GM23248 (cell line): ENCODE measurements at regions not wholly inside any gene's neighbourhood (a gene's known extent, or its start where the extent isn't known, plus 50 kb on each side); places are given as distances from the start of the nearest gene placed in this dataset.

Experiments
- DNase-seq: peaks from one replicate; pipeline ENCODE4 v3.0.0-alpha.2; 2015
- H2AFZ ChIP-seq: fragments of 200-600 bp; sonication (generic); 2 replicates; pipeline ENCODE4 v1.6.1; 2016; ENCODE audit warnings: antibody characterized with exemption
- H3F3A ChIP-seq: fragments of 200-600 bp; sonication (generic); 2 replicates; pipeline ENCODE4 v1.6.1; 2016; ENCODE audit warnings: mild to moderate bottlenecking, antibody characterized with exemption, mixed run types; ENCODE audit not compliant: insufficient read depth
- H3K27ac ChIP-seq: fragments of 200-600 bp; sonication (generic); 2 replicates; pipeline ENCODE4 v1.5.1; 2016; ENCODE audit warnings: mild to moderate bottlenecking
- H3K27me3 ChIP-seq: fragments of 200-600 bp; sonication (generic); replicated peaks from 2 replicates; pipeline ENCODE4 v1.6.1; 2016; ENCODE audit warnings: mild to moderate bottlenecking; ENCODE audit not compliant: insufficient read depth
- H3K36me3 ChIP-seq: fragments of 200-600 bp; sonication (generic); 2 replicates; pipeline ENCODE4 v1.6.1; 2016; ENCODE audit warnings: low read depth, mild to moderate bottlenecking
- H3K4me1 ChIP-seq: fragments of 200-600 bp; sonication (generic); 2 replicates; pipeline ENCODE4 v1.6.1; 2016; ENCODE audit warnings: mild to moderate bottlenecking; ENCODE audit not compliant: insufficient read depth
- H3K4me2 ChIP-seq: fragments of 200-600 bp; sonication (generic); one replicate; pipeline ENCODE4 v1.6.1; 2016; ENCODE audit warnings: mild to moderate bottlenecking; ENCODE audit not compliant: unreplicated experiment
- H3K4me3 ChIP-seq: fragments of 200-600 bp; sonication (generic); 2 replicates; pipeline ENCODE4 v1.5.1; 2016; ENCODE audit warnings: mild to moderate bottlenecking
- H3K79me2 ChIP-seq: fragments of 200-600 bp; sonication (generic); 2 replicates; pipeline ENCODE4 v1.6.1; 2016; ENCODE audit warnings: mild to moderate bottlenecking; ENCODE audit not compliant: insufficient read depth
- H3K9ac ChIP-seq: fragments of 200-600 bp; sonication (generic); 2 replicates; pipeline ENCODE4 v1.6.1; 2016; ENCODE audit warnings: mild to moderate bottlenecking
- H3K9me2 ChIP-seq: fragments of 200-600 bp; sonication (generic); 2 replicates; pipeline ENCODE4 v1.6.1; 2016; ENCODE audit warnings: mixed run types, mild to moderate bottlenecking, moderate library complexity; ENCODE audit not compliant: insufficient read depth
- H3K9me3 ChIP-seq: fragments of 200-600 bp; sonication (generic); one replicate; pipeline ENCODE4 v1.6.1; 2017; ENCODE audit warnings: low read depth
- H4K20me1 ChIP-seq: fragments of 200-600 bp; sonication (generic); 2 replicates; pipeline ENCODE4 v1.6.0; 2016; ENCODE audit not compliant: insufficient read depth
- EZH2 ChIP-seq: fragments of 200-600 bp; sonication (generic); IDR thresholded peaks from 2 replicates; pipeline ENCODE4 v1.6.1; 2018; ENCODE audit warnings: antibody characterized with exemption, mild to moderate bottlenecking; ENCODE audit not compliant: insufficient read depth, poor library complexity, severe bottlenecking
- EZH2phosphoT487 ChIP-seq: fragments of 200-600 bp; sonication (generic); IDR thresholded peaks from 2 replicates; pipeline ENCODE4 v1.6.1; 2018; ENCODE audit warnings: antibody characterized with exemption, moderate library complexity, mild to moderate bottlenecking, low read depth; ENCODE audit not compliant: insufficient read depth
- WGBS, 2 experiments: methylation state at CpG; one replicate each; pipeline ENCODE4 v1.1.6; 2015 to 2017; ENCODE audit warnings: low lambda C conversion rate in 2 of 2, low coverage in 1 of 2; ENCODE audit errors: missing lambda C conversion rate in 2 of 2; 5-methylcytosine and 5-hydroxymethylcytosine counted together
- in situ Hi-C: fragments of 300-500 bp; cut with MboI; formaldehyde crosslinking; loops from 2 replicates; pipeline ENCODE4 v1.15.0; 2020

- H3K27ac ChIP-seq: peak overlapping the region; percentile 16
- H3K36me3 ChIP-seq: 0 out of 2 replicates have a peak, but pooled peaks cover 4% of the 10 kb centered on the region
- H3K27me3 ChIP-seq: no peaks in the 10 kb centered on the region
- H2AFZ ChIP-seq: peak overlapping the region; percentile 34
- 49 to 60% methylated on average over 5 of the region's 5 CpGs for WGBS, 2 experiments
- H3K4me3 ChIP-seq: no peak overlapping the region
- peak; percentile 39 for DNase-seq
- no peaks in the 10 kb centered on the region for H3K9me2 ChIP-seq
- H3K9me3 ChIP-seq: no peaks in the 10 kb centered on the region
- no peaks in the 10 kb centered on the region for H4K20me1 ChIP-seq
- in situ Hi-C loops: no loop called here
- H3K79me2 ChIP-seq: no peaks in the 10 kb centered on the region
- no peak for TF ChIP-seq EZH2
- TF ChIP-seq EZH2phosphoT487: no peak
- peak overlapping the region; percentile 2 for H3K4me2 ChIP-seq
- peaks cover 17% of the 10 kb centered on the region for H3F3A ChIP-seq
- no peak overlapping the region for H3K9ac ChIP-seq
- H3K4me1 ChIP-seq: peaks cover 28% of the 10 kb centered on the region
Observed at GRCh38 chr18:29171892-29172755, 995.2 kb upstream of the CDH2 start.

DNA sequence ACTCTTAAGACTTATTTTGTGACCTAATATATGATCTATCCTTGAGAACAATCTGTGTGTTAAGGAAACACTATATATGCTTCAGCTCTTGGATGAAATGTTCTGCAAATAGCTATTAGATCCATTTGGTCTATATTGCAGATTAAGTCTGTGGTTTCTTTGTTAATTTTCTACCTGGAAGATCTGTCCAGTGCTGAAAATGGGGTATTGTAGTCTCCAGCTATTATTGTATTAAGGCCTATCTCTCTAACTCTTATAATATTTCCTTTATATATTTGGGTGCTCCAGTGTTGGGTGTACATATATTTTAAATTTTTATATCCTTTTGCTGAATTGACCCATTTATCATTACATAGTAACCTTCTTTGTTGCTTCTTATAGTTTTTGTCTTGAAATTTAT is 992.7 kb upstream of the CDH2 start:
- H3F3A ChIP-seq: peaks cover 35% of the 10 kb centered on the region
- no peaks in the 10 kb centered on the region for H3K9me3 ChIP-seq
- in situ Hi-C loops: no loop called here
- no peak overlapping the region for H3K9ac ChIP-seq
- no peak overlapping the region for H3K4me2 ChIP-seq
- no peaks in the 10 kb centered on the region for H3K79me2 ChIP-seq
- 0 out of 2 replicates have a peak, but pooled peaks cover 7% of the 10 kb centered on the region for H3K36me3 ChIP-seq
- peaks cover 30% of the 10 kb centered on the region for H3K4me1 ChIP-seq
- H3K27ac ChIP-seq: no peak overlapping the region
- no peaks in the 10 kb centered on the region for H3K9me2 ChIP-seq
- DNase-seq: no peak
- H3K4me3 ChIP-seq: no peak overlapping the region
- TF ChIP-seq EZH2phosphoT487: no peak
- no peak for TF ChIP-seq EZH2
- H3K27me3 ChIP-seq: no peaks in the 10 kb centered on the region
- no peak overlapping the region for H2AFZ ChIP-seq
- H4K20me1 ChIP-seq: no peaks in the 10 kb centered on the region

- WGBS, 2 experiments: 0 to 1% methylated on average over 3 of the region's 3 CpGs
- Histone ChIP-seq H2AFZ (no peak overlapping the region), H3F3A (peaks cover 40% of the 10 kb centered on the region), H3K4me3 (0 out of 2 replicates have a peak overlapping the region, but pooled peaks have one; percentile 21), H3K9me2 (no peaks in the 10 kb centered on the region), H3K4me2 (peak overlapping the region; percentile 72), H3K9ac (peak overlapping the region; percentile 33; the same call in 1 of the 2 replicates), H3K27ac (peak overlapping the region; percentile 93), H3K9me3 (no peaks in the 10 kb centered on the region), H4K20me1 (no peaks in the 10 kb centered on the region), H3K4me1 (peaks cover 51% of the 10 kb centered on the region), H3K27me3 (no peaks in the 10 kb centered on the region), H3K79me2 (no peaks in the 10 kb centered on the region), H3K36me3 (0 out of 2 replicates have a peak, but pooled peaks cover 7% of the 10 kb centered on the region)
- DNase-seq: peak; percentile 93
- no peak for TF ChIP-seq EZH2
- TF ChIP-seq EZH2phosphoT487: no peak
- in situ Hi-C loops: no loop called here
Observed at GRCh38 chr18:29164993-29165599, 988.2 kb upstream of the CDH2 start.

- Histone ChIP-seq H3K4me3 (peak overlapping the region; percentile 40), H3K9me3 (no peaks in the 10 kb centered on the region), H3K36me3 (0 out of 2 replicates have a peak, but pooled peaks cover 7% of the 10 kb centered on the region), H3K4me1 (peaks cover 51% of the 10 kb centered on the region), H2AFZ (peak overlapping the region; percentile 26; the same call in 1 of the 2 replicates), H3K79me2 (no peaks in the 10 kb centered on the region), H3K27me3 (no peaks in the 10 kb centered on the region), H3K9ac (peak overlapping the region; percentile 67), H3K9me2 (no peaks in the 10 kb centered on the region), H3K4me2 (peak overlapping the region; percentile 72), H3F3A (peaks cover 40% of the 10 kb centered on the region), H4K20me1 (no peaks in the 10 kb centered on the region), H3K27ac (peak overlapping the region; percentile 93)
- TF ChIP-seq EZH2phosphoT487: no peak
- TF ChIP-seq EZH2: no peak
- peak; percentile 97 for DNase-seq
- WGBS, 2 experiments: 0 to 3% methylated on average over 1 of the region's 1 CpG
- in situ Hi-C loops: no loop called here
Observed at GRCh38 chr18:29164020-29164706, 987.2 kb upstream of the CDH2 start.
